Stimulated activated CD4-positive, alpha-beta T cell treated with anti-CD3 and anti-CD28 coated beads, Interleukin-1b, Interleukin-23, amount 100 ng/mL, for 4 hours (primary cell): ENCODE measurements at regions not wholly inside any gene's neighbourhood (a gene's known extent, or its start where the extent isn't known, plus 50 kb on each side); places are given as distances from the start of the nearest gene placed in this dataset.

Experiments used
- DNase-seq, 2 donors: peaks; one replicate each; pipeline ENCODE4 v3.0.0-alpha.2; 2020; ENCODE audit warnings: low read depth in 2 of 2

- DNase-seq = no peak
These were observed 430.4 kb downstream of the HAPSTR1 start for GRCh38 chr16:9521749-9522370.

DNA sequence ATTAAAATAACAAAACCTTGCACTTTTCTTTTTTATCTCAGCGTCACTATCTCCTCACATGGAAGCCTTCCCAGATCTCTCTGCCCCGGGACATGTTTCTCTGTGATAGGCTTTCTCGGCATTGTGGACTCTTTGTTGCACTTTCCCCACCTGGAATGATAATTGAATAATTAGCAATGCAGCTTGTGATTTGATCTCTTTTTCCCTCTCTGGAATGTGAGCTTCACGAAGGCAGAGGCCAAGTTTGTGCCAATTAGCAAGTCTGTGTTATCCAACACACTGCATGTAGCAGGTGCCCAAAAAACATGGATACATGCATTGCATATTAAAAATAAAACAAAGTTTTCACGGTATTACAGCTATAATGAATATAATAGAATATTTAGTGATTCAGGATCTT lies 431.2 kb downstream of the HAPSTR1 start:
- DNase-seq = no peak

- no peak for DNase-seq
These were observed 432.6 kb downstream of the HAPSTR1 start for GRCh38 chr16:9523994-9524393.

GRCh38 chr16:9525037-9525436 lies 433.6 kb downstream of the HAPSTR1 start:
- no peak for DNase-seq

GRCh38 chr16:9526791-9527190 lies 435.3 kb downstream of the HAPSTR1 start:
- DNase-seq = no peak

DNA sequence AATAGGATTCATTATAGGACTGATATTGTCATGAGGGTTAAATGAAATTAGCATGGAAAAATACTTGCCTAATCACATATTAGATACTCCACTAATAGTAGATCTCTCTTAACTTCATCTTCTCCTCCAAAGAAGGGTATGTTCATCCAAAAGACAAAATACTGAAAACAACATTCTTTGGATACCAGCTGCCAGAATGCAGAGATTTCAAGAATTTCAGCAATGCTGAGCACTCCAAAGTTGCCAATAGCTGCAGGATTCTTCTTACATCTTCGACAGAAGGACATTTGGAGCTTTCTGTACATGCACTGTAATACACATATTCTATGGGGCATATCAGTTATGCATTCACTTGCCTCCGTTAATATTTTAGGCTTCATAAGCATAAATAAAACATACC lies 436.5 kb downstream of the HAPSTR1 start:
- DNase-seq = no peak

DNA sequence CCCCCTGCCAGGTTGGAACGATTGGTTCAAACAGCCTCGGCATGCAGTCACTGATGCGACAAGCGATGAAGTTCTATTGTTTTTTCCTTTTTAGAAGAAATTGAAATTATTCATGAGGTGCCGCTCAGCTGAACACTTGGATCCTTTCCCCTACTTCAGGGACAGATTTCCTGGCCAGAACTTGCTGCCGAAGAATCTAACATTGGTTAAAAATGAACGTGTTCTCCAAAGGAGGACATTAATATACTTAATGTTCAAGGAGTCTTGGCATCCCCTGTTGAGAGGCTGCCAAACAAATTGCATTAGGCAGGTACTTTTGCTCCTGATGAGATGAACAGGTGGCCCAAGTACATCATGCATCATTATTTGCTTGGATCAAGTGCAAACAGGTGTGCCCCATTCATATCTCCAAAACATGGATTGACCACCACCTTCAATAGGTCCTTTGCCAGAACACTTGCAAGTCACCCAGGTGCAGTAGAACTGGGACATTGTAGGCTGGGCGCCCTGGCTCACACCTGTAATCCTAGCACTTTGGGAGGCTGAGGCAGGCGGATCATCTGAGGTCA lies 437.2 kb downstream of the HAPSTR1 start:
- DNase-seq = no peak

DNA sequence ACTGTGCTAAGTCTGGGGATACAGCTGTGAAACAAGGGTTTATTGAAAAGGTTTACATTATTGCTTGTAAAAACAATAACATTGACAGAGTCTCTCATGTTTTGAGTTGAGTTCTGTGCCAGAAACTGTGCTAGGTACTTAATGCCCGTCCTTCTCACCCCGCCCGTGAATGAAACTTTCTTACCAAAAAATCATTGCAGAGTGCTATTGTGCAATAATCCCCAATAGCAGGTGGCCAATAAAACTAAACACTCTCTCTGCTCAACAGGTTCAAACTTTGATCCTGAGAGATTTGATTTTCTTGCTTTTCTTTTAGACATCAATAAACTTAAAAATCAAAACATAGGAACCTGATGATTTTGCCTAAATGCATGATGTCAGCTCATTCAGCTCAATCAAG lies 441.6 kb downstream of the HAPSTR1 start:
- DNase-seq = no peak

DNA sequence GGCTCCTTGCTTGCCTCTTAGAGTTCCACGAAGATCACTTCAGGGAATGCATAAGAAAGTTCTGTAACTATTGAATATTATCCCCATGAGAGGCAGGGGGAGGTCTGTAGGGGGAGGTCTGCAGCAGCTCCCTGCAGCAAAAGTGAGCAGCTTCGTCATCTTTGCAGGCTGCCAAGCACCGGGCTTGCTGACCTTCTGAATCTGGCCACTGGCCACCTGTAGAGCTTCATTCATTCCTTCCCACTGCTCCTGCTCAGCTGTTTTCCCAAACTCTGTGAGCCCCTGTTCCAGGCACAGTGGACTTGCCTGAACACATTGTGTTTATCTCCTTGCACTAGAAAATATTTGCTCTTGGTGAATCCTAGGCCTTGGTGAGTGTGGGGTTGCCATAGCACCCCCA lies 443.3 kb downstream of the HAPSTR1 start:
- DNase-seq = no peak

- DNase-seq = no peak
These were observed 445.5 kb downstream of the HAPSTR1 start for GRCh38 chr16:9536905-9537304.

GRCh38 chr16:9539346-9539745 lies 447.9 kb downstream of the HAPSTR1 start:
- DNase-seq = no peak

GRCh38 chr16:9541723-9542122 lies 450.3 kb downstream of the HAPSTR1 start:
- DNase-seq = no peak

- DNase-seq = no peak
These were observed 450.8 kb downstream of the HAPSTR1 start for GRCh38 chr16:9542165-9542755.

GRCh38 chr16:9545522-9546437 lies 454.3 kb downstream of the HAPSTR1 start:
- DNase-seq = no peak

DNA sequence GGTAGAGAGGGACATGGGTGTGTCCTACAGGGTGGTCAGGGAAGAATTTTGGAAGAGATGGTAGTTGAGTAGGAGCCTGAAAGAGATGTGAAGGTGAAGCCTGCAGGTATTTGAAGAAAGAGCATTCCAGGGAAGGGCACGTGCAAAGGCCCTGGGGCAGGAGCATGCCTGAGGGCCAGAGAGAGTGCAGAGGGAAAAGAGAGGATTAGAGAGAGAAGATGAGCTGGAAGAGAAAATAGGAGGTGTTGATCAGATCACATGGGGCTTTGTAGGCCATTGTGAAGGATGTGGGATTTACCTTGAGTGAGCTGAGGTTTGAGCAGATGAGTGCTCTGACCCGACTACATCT lies 455.0 kb downstream of the HAPSTR1 start:
- no peak for DNase-seq

DNA sequence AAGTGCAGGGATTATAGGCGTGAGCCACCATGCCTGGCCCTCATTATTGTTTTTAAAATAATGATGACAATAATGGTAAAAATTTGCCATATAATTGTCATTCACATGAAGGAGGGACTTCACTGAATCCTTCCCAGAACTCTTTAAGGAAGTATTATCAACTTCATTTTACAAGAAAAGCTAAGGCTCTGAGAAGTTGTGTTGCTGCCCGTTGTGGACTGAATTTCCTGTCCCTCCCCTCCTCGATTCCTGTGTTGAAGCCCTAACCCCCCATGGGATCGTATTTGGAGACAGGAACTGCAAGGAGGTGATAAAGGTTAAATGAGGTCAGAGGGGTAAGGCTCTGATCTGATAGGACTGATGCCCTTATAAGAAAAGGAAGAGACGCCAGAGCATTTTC lies 458.0 kb downstream of the HAPSTR1 start:
- no peak for DNase-seq

- no peak for DNase-seq
These were observed 463.6 kb downstream of the HAPSTR1 start for GRCh38 chr16:9555051-9555450.

DNA sequence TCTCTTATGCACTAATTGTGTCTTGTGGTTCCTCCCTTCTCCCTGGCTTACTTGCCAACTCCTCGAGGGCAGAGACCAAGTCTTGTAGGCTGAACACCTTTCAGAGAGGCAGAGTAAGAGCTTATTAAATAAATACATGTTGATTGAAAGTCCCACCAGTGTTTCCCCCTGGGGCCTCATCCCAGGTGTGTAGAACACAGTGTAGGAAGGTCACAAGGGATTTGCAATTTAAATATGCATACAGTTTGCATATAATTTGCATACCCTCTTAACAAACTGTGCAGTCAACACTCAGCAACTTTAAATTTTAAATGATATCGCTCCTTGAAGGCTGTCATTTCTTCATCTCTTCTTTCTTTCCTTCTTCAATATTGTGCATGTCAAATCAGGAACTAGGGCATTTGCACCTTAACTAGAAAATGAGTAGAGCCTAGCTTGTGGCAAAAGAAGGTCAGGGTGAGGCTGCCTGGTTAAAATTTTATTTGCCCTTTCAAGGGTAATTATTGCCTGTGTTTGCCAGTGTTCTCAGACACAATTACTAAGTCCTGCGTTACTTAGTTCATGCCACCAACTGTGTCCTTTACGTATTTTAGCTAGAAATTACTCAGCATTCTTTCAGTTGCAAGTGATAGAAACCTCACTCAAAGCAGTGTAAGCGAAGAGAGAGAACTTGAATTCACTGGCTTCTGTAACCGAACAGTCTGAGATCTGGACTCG lies 465.7 kb downstream of the HAPSTR1 start:
- no peak for DNase-seq

GRCh38 chr16:9557713-9558112 lies 466.3 kb downstream of the HAPSTR1 start:
- no peak for DNase-seq

DNA sequence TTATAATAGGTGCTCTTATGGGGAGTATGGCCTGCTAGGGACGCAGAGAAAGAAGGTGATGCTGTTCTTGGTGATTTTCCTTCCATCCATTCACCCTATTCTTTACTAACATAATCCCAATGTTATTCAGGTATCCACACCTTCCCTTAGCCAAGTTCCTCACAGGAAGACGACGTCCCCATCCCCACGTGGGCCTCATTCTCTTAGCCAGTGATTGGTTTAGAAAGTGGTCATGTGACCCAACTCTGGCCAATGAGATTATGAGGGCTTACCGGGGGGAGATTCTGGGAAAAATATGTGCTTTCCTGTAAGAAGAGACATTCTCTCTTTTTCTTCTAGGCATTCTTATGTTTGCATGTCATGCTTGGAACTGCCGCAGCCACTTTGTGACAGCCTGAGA lies 474.7 kb downstream of the HAPSTR1 start:
- DNase-seq = no peak

DNA sequence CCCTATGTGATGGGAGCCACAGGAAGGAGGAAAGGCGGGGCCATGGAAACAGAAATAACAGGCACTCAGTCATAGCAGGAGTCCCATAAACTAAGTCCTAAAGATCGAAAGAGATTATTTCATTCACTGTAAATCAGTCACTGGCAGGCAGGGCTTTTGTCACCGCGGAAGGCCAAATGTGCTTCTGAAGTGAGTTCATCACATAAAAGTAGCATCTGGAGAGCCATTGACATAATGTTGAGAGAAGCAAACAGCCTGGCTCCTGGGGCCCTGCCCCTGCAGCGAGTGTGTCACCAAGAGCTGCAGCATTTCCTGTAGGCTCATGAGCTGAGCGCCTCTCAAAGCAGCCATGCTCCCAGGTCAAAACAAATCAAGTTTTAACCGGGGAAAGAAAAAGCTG lies 476.2 kb downstream of the HAPSTR1 start:
- no peak for DNase-seq

GRCh38 chr16:9568261-9568660 lies 476.8 kb downstream of the HAPSTR1 start:
- DNase-seq = no peak
